Left colon (tissue), 2 donors: ENCODE measurements at regions not wholly inside any gene's neighbourhood (a gene's known extent, or its start where the extent isn't known, plus 50 kb on each side); places are given as distances from the start of the nearest gene placed in this dataset.
"Not testable (repeated sequence)": the region's sequence is repeated elsewhere in the genome, so short reads cannot be mapped to it uniquely, and the experiment has no call there.

Experiments
- ATAC-seq: fragments of 200-7000 bp; cut with Tn5 transposase; one replicate; pipeline ENCODE4 v1.9.1; 2020; ENCODE audit warnings: mild to moderate bottlenecking, moderate library complexity
- DNase-seq, 2 donors: peaks; one replicate each; pipeline ENCODE4 v3.0.0-alpha.2; 2020
- intact Hi-C, 2 donors: fragments of 100-400 bp; cut with DNase I in 1 of 2; cut with micrococcal nuclease in 1 of 2; formaldehyde crosslinking; loops; one replicate each; pipeline versions ENCODE4 v1.11.2 to v1.14.0; 2022; cut with DNase I, micrococcal nuclease
- donor health status: DM: no; HTN: no; CAD: no.
- donor health status: DM: yes; HTN: yes; CAD: no.

DNA sequence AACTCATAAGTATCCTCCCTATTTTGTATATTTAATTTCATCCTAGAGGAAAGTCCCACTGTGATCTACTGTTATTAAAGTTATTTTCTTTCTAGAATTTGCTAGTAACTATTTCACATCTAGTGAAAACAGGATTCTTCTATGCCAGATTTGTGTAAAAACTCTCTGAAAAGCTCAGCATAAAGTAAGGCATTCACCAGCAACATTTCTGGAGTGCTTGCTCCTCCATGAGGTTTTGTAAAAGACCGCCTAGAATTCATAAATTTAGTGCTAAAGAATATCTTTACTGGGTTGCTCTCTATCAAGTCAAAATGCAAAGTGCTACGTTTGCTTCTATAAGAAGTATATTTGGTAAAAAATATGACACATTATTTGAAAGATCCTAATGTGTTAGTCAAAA lies 173.5 kb upstream of the IRAK1BP1 start:
- DNase-seq (no peak), ATAC-seq (no peak)
- intact Hi-C loops, result no loop called here

DNA sequence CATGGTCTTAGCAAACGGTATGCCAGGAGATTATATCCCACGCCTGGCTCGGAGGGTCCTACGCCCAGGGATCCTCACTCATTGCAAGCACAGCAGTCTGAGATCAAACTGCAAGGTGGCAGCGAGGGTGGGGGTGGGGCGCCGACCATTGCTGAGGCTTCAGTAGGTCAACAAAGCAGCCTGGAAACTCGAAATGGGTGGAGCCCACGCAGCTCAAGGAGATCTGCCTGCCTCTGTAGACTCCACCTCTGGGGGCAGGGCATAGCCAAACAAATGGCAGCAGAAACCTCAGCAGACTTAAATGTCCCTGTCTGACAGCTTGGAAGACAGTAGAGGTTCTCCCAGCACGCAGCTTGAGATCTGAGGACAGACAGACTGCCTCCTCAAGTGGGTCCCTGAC lies 172.7 kb upstream of the IRAK1BP1 start:
- intact Hi-C loops, DNase-seq, ATAC-seq: not testable (repeated sequence)

DNA sequence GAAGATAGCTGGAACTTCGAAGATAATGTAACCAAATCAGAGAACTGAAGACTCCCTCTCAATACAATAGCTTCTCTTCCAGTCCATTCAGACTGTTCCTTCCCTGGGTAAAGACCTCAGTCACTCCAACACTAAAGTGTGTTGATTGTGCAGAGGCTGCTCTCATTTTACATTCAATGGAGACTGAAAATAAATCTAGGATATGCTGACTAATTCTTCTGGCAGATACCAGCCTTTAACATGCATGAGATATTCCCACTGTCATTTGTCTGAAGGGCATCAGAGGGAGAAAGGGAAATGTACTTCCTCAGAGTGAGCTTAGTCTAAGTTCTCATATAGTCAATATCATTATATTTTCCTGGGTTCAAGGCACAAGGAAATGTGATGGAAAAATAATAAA lies 166.4 kb upstream of the IRAK1BP1 start:
- DNase-seq (no peak), ATAC-seq (no peak)
- intact Hi-C loops, result no loop called here

DNA sequence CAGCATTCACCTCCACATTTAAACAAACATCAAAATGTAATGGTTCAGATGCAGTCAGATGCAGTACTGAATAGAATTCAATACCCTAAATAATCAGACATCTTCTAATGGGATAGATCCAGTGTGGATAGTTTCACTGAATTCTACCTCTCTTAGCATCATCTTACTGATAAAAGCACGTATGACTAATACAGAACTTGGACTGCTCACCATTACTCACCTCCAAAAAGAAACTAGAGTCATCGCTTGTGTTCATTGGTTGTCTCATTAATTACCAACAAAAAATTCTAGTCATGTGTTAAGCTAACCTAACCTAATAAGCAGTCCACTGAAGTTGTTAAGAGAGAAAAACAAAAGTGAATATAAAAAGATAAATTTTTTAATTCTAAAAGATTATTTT lies 165.9 kb upstream of the IRAK1BP1 start:
- DNase-seq (no peak), ATAC-seq (no peak)
- intact Hi-C loops, result no loop called here

DNA sequence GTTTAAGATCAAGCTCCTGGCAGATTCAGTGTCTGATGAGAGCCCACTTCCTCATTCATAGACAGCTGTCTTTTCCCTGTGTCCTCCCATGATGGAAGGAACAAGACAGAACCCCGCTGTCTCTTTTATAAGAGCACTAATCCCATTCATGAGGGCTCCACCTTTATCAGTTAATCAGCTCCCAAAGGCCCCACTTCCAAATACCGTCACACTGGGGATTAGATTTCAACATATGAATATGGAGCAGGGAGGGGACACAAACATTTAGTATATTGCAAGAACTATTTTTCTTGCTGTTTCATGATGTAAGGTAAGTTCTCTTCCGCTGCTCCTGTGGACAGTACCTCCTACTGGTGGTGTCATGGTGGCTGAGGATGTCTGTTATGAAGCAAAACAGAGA lies 158.3 kb upstream of the IRAK1BP1 start:
- DNase-seq, result no peak
- ATAC-seq, result no peak
- intact Hi-C loops, result no loop called here

DNA sequence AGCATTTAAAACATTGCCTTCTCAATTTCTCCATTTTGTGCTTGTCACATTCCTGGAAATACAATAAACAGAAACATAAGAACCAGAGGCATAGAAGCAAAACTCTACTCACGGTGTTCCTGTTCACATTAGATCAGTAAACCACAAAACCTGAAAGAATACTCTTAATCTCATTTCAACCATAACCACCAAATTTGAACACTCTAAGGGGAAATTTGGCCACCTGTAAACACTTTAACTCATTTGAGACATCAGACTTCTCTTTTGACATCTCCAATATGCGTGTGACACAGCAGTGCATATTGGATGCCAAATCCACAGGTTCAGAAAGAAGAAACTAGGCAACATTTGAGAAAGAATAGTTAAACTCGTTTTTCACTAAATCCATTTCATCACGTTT lies 153.8 kb upstream of the IRAK1BP1 start:
- ATAC-seq, result no peak
- intact Hi-C loops, result no loop called here
- DNase-seq, result no peak

DNA sequence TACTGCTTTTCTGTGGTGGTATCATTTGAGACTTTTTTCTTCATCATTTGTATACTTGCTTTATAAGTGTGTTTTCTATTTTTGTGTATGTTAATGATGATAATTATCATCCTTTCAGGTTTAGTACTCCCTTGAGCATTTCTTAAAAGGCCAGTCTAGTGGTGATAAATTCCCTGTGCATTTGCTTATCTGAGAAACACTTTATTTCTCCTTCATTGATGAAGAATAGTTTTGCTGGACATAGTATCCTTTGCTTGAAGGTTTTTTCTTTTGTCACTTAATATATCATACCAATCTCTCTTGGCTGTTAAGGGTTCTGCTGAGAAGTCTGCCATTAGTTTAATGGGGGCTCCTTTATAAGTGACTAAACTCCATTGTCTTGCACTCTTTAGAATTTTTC lies 123.2 kb upstream of the IRAK1BP1 start:
- intact Hi-C loops, result no loop called here
- ATAC-seq (no peak), DNase-seq (no peak)

DNA sequence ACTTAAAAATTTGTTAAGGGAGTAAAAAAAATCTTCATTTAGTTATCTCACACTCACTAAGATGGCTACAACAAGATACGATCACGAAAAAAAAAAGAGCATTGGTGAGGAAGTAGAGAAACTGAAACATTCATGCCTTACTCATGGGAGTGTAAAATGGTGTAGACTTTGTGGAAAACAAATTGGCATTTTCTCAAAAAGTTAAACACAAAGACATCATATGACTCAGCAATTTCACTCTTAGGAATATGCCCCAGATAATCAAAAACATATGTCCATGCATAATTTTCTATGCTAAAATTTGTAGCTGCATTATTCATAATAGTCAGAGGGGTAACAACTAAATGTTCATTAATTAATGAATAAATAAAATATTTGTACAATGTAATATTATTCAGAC lies 120.9 kb upstream of the IRAK1BP1 start:
- no peak for ATAC-seq
- intact Hi-C loops, result no loop called here
- no peak for DNase-seq

DNA sequence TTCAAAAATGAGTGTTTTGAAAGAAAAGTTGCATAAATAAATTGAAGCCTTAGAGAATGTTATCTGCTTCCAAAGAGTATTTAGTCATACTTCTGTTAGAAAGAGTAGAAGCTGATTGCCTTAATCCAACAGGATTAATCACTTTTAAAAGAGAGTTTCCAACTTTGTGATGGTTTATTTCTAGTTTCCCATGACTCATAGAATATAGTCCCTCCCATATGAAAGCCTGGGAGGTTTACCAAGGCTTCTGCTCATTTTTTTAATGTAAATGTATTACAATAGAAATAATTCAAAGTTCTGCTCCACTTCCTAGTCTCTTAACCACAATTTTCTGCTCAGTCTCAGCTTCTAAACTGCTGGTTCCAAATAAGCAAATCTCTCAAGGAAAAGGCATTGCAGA lies 118.0 kb upstream of the IRAK1BP1 start:
- DNase-seq (no peak), ATAC-seq (no peak)
- intact Hi-C loops, result no loop called here

DNA sequence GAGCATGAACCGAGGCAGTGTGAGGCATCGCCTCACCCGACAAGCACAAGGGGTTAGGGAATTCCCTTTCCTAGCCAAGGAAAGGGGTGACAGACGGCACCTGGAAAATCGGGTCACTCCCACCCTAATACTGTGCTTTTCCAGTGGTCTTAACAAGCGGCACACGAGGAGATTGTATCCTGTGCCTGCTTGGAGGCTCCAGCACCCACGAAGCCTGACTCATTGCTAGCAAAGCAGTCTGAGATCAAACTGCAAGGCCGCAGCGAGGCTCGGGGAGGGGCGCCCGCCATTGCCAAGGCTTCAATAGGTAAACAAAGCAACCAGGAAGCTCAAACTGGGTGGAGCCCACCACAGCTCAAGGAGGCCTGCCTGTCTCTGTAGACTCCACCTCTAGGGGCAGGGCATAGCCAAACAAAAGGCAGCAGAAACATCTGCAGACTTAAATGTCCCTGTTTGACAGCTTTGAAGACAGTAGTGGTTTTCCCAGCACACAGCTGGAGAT lies 109.0 kb upstream of the IRAK1BP1 start:
- ATAC-seq, intact Hi-C loops: not testable (repeated sequence)
- DNase-seq, result peak in 1 of 2 donors; percentile 22

DNA sequence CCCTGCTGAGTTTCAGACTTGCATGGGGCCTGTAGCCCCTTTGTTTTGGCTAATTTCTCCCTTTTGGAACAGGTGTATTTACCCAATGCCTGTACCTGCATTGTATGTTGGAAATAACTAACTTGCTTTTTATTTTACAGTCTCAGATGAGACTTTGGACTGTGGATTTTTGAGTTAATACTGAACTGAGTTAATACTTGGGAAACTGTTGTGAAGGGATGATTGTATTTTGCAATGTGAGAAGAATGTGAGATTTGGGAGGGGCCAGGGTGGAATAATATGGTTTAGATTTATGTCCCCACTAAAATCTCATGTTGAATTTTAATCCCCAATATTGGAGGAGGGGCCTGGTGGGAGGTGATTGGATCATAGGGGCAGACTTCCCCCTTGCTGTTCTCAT lies 99.1 kb upstream of the IRAK1BP1 start:
- ATAC-seq (peak; percentile 55), DNase-seq (no peak)
- intact Hi-C loops, result no loop called here

DNA sequence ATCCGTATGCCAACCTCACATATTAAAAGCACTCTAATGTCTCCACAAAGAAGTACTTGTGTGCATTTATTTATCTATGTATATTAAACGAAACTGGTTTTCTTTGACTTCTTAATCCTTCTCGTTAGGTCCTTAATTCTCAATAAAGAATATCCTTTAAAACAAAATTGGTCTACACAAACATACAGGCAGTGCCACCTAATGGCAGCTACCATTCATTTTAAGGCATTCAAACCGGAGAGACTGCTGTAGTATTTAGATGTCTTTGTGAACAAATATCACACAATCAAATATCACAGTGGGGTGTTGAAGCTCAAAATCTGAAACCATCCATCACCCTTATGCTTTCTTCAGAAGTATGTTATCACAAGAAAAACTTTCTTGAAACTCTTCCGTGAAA lies 96.6 kb upstream of the IRAK1BP1 start:
- DNase-seq, result no peak

DNA sequence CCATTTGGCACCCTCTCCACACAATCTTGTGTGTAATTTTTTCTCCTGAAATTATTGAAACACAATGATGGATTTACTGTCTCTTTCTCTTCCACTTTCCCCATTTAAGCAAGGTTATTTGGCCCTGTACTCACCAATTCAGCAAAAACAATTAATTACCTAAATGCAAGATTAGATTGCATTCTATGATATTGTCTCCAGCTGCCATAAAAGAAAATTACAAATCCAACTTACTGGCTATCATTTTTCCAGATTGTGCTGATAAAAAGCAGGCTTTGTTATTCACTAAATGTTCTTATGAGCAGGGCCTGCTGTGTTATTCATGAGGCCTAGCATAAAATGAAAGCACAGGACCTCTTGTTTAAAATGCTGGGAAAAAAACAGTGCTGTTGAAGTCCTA lies 95.8 kb upstream of the IRAK1BP1 start:
- DNase-seq (no peak), ATAC-seq (no peak)
- intact Hi-C loops, result no loop called here

More for the DNA sequence above, 96.6 kb upstream of the IRAK1BP1 start:
- intact Hi-C loops, result no loop called here
- no peak for ATAC-seq

DNA sequence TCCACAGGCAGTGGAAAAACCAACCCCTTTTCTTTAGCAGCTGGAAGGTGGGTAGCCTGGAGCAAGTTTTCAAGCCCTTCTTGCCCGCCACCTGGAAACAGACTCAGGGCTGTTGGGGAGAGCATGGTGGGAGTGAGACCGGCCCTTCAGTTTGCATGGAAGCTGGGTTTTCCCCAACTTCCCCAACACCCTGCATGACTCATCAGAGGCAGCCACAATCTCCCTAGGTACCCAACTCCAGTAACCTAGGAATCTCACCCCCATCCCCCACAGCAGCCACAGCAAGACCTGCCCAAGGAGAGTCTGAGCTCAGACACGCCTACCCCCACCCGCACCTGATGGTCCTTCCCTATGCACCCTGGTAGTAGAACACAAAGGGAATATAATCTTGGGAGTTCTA lies 86.3 kb upstream of the IRAK1BP1 start:
- intact Hi-C loops, result no loop called here
- no peak for DNase-seq
- ATAC-seq, result no peak

DNA sequence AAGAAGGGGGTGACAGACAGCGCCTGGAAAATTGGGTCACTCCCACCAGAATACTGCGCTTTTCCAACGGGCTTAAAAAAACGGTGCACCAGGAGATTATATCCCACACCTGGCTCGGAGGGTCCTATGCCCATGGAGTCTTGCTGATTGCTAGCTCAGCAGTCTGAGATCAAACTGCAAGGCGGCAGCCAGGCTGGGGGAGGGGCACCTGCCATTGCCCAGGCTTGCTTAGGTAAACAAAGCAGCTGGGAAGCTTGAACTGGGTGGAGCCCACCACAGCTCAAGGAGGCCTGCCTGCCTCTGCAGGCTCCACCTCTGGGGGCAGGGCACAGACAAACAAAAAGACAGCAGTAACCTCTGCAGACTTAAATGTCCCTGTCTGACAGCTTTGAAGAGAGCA lies 84.0 kb upstream of the IRAK1BP1 start:
- ATAC-seq, intact Hi-C loops: not testable (repeated sequence)
- DNase-seq, result peak in 1 of 2 donors; percentile 39

DNA sequence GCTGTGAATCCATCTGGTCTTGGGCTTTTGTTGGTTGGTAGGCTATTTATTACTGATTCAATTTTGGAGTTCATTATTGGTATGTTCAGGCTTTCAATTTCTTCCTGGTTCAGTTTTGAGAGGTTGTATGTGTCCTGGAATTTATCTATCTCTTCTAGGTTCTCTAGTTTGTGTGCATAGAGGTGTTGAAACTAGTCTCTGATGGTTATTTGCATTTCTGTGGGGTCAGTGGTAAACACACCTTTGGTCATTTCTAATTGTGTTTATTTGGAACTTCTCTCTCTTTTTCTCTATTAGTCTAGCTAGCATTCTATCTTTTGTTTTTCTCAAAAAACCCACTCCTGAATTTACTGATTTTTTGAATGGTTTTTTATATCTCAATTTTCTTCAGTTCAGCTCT lies 70.1 kb upstream of the IRAK1BP1 start:
- intact Hi-C loops, result no loop called here
- ATAC-seq, result no peak
- no peak for DNase-seq

DNA sequence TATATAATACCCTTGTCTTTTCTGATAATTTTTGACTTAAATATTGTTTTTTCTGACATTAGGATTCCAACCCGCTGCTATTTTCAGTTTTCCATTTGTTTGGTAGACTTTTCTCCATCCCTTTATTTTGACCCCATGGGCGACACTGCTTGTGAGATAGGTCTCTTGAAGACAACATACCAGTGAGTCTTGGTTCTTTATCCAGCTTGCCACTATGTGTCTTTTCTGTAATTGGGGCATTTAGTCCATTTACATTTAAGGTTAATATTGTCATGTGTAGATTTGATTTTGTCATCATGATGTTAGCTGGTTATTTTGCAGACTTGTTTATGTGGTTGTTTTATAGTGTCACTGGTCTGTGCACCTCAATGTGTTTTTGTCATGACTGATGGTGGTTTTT lies 67.7 kb upstream of the IRAK1BP1 start:
- intact Hi-C loops, result no loop called here
- DNase-seq (no peak), ATAC-seq (no peak)

DNA sequence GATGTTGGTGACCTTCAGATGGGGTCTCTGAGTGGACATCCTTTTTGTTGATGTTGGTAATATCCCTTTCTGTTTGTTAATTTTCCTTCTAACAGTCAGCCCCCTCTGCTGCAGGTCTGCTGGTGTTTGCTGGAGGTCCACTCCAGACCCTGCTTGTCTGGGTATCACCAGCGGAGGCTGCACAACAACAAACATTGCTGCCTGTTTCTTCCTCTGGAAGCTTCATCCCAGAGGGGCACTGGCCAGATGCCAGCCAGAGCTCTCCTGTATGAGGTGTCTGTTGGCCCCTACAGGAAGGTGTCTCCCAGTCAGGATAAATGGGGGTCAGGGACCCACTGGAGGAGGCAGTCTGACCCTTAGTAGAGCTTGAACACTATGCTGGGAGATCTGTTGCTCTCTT lies 60.6 kb upstream of the IRAK1BP1 start:
- ATAC-seq, DNase-seq, intact Hi-C loops: not testable (repeated sequence)

DNA sequence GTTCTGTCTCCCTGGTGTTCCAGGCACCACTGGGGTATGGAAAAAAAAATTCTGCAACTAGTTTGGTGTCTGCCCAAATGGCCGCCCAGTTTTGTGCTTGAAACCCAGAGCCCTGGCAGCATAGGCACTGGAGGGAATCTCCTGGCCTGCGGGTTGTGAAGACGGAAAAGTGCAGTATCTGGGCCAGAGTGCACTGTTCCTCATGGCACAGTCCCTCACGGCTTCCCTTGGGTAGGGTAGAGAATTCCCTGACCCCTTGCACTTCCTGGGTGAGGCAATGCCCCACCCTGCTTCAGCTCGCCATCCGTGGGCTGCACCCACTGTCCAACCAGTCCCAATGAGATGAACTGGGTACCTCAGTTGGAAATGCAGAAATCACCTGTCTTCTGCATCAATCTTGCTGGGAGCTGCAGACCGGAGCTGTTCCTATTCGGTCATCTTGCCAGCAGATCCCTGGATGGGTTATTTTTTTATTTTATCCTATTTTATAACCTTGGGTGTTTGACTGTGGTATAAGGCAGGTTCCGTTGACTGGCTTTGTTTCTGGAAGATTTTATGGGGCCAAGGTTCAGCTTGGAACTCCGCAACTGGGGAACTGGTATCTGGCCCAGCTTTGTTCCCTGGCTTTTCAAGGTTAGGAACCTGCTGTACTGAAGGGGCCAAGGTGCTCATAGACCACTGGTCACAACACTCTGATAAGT lies 59.5 kb upstream of the IRAK1BP1 start:
- DNase-seq, result peak in 1 of 2 donors; percentile 48
- intact Hi-C loops, result not testable (repeated sequence)

DNA sequence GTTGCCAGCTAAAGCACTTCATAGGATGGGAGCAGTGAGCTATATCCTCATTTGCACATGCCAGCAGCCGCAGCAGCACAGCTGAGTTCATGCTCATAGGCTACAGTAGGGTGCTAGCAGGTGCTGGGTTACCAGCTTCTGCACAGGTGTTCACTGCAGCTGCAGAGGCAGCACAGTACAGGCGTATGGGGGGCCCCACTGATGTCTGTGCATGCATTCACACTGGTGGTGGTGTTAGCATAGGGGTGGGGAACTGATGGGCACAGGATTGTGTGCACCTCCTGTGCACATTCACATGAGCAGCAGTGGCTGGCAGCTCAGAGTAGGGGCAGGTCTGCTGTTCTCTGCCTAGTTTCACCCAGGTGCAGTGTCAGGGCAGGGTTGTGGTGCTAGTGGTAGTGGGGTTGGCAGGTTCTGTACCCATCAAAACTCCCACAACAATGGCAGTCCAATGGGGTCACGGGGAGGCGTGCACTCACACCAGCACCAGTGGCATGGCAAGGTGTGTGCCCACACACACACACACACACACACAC lies 58.9 kb upstream of the IRAK1BP1 start:
- intact Hi-C loops, result no loop called here
- DNase-seq (peak in 1 of 2 donors; percentile 7), ATAC-seq (no peak)

More for the DNA sequence above, 59.5 kb upstream of the IRAK1BP1 start:
- ATAC-seq, result peak; percentile 79

DNA sequence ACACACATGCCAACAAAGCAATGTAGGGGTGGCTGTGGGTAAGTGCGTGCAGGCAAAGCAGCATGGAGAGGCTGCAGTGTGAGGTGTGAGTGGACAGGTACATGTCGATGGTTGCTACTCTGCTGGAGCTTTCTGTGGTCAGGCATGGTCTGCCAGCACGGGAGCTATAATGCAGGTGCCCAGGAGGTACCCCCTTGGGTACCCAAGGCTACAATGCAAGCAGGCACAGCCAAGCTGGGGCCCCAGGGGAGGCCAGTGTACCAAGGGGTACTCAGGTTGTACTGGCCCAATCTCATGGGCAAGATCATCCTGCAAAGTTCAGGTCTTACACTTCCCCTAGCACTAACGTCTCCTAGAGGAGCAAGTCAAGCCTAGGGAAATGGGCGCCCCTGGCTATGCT lies 58.4 kb upstream of the IRAK1BP1 start:
- DNase-seq, result no peak
- intact Hi-C loops, result no loop called here
- no peak for ATAC-seq
